Effector memory CD8-positive, alpha-beta T cell (primary cell): ENCODE measurements at regions not wholly inside any gene's neighbourhood (a gene's known extent, or its start where the extent isn't known, plus 50 kb on each side); places are given as distances from the start of the nearest gene placed in this dataset.

Source experiments
- ATAC-seq: fragments of 150-1000 bp; cut with Tn5 transposase; replicated peaks from 2 replicates; pipeline ENCODE4 v1.10.0; 2021; ENCODE audit warnings: mild to moderate bottlenecking, moderate library complexity
- DNase-seq, 3 experiments: peaks; one replicate each; pipeline ENCODE4 v3.0.0; 2021
- H3K27ac Mint-ChIP-seq, 2 donors: one replicate each; pipeline ENCODE4 v1.8.0; 2022; ENCODE audit warnings: mild to moderate bottlenecking in 2 of 2, mixed read lengths in 2 of 2, moderate library complexity in 2 of 2
- H3K27me3 Mint-ChIP-seq, 2 donors: one replicate each; pipeline ENCODE4 v1.8.0; 2022; ENCODE audit warnings: mixed read lengths in 2 of 2
- H3K36me3 Mint-ChIP-seq: one replicate; pipeline ENCODE4 v1.8.0; 2022; ENCODE audit warnings: mild to moderate bottlenecking, moderate library complexity, mixed read lengths; ENCODE audit not compliant: insufficient read depth
- H3K4me1 Mint-ChIP-seq, 2 donors: one replicate each; pipeline ENCODE4 v1.8.0; 2022; ENCODE audit warnings: low read depth in 2 of 2, mixed read lengths in 2 of 2
- H3K4me3 Mint-ChIP-seq, 2 donors: one replicate each; pipeline ENCODE4 v1.8.0; 2022; ENCODE audit warnings: mild to moderate bottlenecking in 2 of 2, mixed read lengths in 2 of 2, moderate library complexity in 2 of 2
- H3K9me3 Mint-ChIP-seq, 2 donors: one replicate each; pipeline ENCODE4 v1.8.0; 2022; ENCODE audit warnings: mixed read lengths in 2 of 2

- no peak overlapping the region for H3K4me3 Mint-ChIP-seq
- ATAC-seq (no peak), DNase-seq (no peak)
- H3K4me1 Mint-ChIP-seq = peaks cover 0 to 2% of the 10 kb centered on the region in 2 donors
- H3K27ac Mint-ChIP-seq = no peak overlapping the region
- no peaks in the 10 kb centered on the region for H3K36me3 Mint-ChIP-seq
- H3K9me3 Mint-ChIP-seq = no peaks in the 10 kb centered on the region
- H3K27me3 Mint-ChIP-seq = peaks cover 27 to 29% of the 10 kb centered on the region in 2 donors
These were observed 166.5 kb downstream of the AXIN2 start for GRCh38 chr17:65394811-65395472.

DNA sequence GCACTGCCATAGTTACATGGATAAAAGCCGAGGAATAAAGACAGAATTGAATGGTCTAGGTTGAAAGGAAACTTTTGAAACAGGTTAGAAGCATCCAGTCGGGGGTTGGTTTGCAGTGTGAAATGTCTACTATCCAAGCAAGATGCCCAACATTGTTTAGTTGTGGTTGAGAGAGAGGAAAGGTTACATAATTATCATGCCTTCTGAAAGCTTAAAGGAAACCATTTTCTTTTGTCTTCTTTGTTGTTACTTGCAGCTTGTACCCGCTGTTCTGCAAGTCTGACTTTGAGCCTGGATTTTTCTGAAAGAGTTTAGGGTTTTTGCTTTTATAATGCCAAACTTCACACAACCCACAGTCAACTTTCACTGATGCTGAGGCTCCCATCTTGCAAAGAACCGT is 167.9 kb downstream of the AXIN2 start:
- Mint-ChIP-seq H3K27ac (no peak overlapping the region), H3K27me3 (peaks cover 24 to 28% of the 10 kb centered on the region in 2 donors), H3K4me3 (no peak overlapping the region), H3K4me1 (peaks cover 0 to 2% of the 10 kb centered on the region in 2 donors), H3K36me3 (no peaks in the 10 kb centered on the region), H3K9me3 (no peaks in the 10 kb centered on the region)
- DNase-seq (no peak), ATAC-seq (no peak)

DNA sequence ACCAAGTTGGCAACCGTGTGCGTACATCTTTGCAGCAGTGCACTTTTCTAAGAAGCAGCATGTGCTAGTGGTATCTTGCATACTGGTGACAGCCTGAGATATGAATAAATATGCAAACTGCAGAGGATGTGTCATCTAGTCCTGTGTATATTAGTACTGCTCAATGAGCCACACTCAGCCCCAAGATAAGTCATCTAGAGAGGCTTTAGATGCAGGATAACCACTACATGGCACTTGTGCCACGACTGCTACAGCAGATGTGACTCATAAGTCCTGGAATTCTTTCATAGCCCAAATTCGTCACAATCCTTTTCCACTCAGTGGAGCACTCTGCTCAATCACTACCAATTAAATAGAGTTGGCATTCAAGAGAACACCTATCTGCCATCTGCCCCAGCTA is 171.5 kb downstream of the AXIN2 start:
- DNase-seq (no peak), ATAC-seq (no peak)
- no peak overlapping the region for H3K4me3 Mint-ChIP-seq
- H3K9me3 Mint-ChIP-seq = no peaks in the 10 kb centered on the region
- peaks cover 9 to 50% of the 10 kb centered on the region in 2 donors for H3K27me3 Mint-ChIP-seq
- H3K4me1 Mint-ChIP-seq = peaks cover 0 to 2% of the 10 kb centered on the region in 2 donors
- H3K27ac Mint-ChIP-seq = no peak overlapping the region
- no peaks in the 10 kb centered on the region for H3K36me3 Mint-ChIP-seq

DNA sequence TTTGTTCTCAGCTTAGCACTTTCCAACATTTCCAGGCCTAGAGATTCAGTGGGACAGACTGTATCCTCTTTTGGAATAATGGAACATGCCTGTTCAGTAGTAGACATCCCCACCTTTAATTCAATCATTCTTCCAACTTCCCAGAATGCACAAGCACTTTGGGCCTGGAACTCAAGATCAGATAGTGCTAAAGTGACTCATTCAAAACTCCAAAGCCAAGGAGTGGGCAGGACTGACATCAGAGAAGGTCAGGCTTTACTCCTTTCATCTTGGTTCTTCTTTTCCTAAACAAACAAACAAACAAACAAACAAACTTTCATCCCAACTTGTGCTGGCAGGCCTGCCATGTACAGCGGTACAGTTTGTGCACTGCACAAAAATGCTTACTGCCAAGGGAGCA is 172.0 kb downstream of the AXIN2 start:
- DNase-seq (no peak), ATAC-seq (no peak)
- Mint-ChIP-seq H3K36me3 (no peaks in the 10 kb centered on the region), H3K9me3 (no peaks in the 10 kb centered on the region), H3K27ac (no peak overlapping the region), H3K4me1 (peaks cover 0 to 2% of the 10 kb centered on the region in 2 donors), H3K27me3 (peaks cover 9 to 55% of the 10 kb centered on the region in 2 donors), H3K4me3 (no peak overlapping the region)

DNA sequence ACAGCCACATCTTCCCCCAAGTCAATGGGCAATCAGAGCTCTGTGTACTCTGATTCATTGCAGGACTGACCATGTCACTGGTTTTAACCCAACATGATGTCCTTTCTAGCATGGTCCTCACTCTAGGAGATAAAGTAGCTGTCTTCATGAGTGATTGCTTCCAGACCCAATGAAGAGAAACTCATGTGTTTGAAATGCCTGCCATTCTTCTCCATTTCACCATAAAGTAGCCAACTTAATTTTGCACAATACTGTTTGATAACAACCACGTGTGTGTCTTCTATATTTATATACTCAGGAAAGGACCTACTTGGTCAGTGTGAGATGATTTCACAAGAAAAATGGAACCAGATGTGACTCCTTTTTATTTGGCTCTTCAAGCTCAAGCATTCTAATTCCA is 172.5 kb downstream of the AXIN2 start:
- ATAC-seq (no peak), DNase-seq (no peak)
- Mint-ChIP-seq H3K4me1 (peaks cover 0 to 2% of the 10 kb centered on the region in 2 donors), H3K27me3 (peaks cover 9 to 57% of the 10 kb centered on the region in 2 donors), H3K36me3 (no peaks in the 10 kb centered on the region), H3K9me3 (no peaks in the 10 kb centered on the region), H3K27ac (no peak overlapping the region), H3K4me3 (no peak overlapping the region)

GRCh38 chr17:65387322-65387721 is 174.1 kb downstream of the AXIN2 start:
- no peaks in the 10 kb centered on the region for H3K4me1 Mint-ChIP-seq
- H3K36me3 Mint-ChIP-seq = no peaks in the 10 kb centered on the region
- ATAC-seq (no peak), DNase-seq (no peak)
- peaks cover 9 to 62% of the 10 kb centered on the region in 2 donors for H3K27me3 Mint-ChIP-seq
- no peaks in the 10 kb centered on the region for H3K9me3 Mint-ChIP-seq
- no peak overlapping the region for H3K4me3 Mint-ChIP-seq
- H3K27ac Mint-ChIP-seq = no peak overlapping the region

DNA sequence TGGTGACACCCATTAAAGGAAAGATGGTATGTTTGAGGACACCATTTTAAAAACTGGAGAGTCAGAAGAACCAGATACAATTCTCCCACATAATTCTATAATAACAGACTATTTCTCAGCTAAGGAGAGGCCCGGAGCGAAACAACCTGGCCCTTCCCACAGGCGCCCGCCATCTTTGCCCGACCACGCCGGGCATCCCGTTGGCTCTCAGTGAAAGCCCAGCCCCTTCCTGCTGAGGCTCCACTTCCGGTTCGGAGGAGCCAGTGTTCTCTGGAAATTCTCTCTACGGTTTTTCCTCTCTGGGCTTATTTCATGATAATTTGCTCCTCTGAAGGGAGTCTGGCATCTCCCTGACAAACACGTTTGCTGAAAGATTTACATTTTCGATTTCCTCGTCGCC is 175.7 kb downstream of the AXIN2 start:
- Mint-ChIP-seq H3K27me3 (peaks cover 9 to 52% of the 10 kb centered on the region in 2 donors), H3K9me3 (no peaks in the 10 kb centered on the region), H3K4me3 (no peak overlapping the region)

GRCh38 chr17:65385071-65385470 is 176.4 kb downstream of the AXIN2 start:
- ATAC-seq (no peak), DNase-seq (no peak)
- Mint-ChIP-seq H3K27ac (no peak overlapping the region), H3K9me3 (no peaks in the 10 kb centered on the region), H3K4me1 (no peaks in the 10 kb centered on the region), H3K4me3 (no peak overlapping the region), H3K27me3 (peaks cover 7 to 54% of the 10 kb centered on the region in 2 donors), H3K36me3 (no peaks in the 10 kb centered on the region)

More for the DNA sequence above, 175.7 kb downstream of the AXIN2 start:
- DNase-seq = no peak
- ATAC-seq = no peak
- Mint-ChIP-seq H3K4me1 (no peaks in the 10 kb centered on the region), H3K27ac (no peak overlapping the region), H3K36me3 (no peaks in the 10 kb centered on the region)

DNA sequence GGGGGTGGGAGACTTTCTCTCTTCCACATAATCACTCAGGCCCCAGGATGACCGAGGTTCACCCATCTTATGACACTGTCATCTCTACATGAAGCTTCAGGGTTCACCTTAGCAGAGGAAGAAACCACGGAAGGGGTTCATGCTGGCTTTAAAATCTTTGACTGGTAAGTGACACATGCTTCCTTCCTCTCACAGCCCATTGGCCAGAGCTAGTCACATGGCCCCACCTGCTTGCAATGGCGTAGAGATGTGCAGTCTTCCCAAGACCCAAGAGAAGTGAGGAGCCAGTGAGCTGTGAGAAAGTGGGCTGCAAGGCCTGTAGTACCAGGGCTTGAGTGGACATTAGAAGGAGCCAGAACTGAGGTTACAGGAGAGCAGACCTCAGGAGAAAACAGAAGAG is 180.3 kb downstream of the AXIN2 start:
- no peak for DNase-seq
- H3K9me3 Mint-ChIP-seq = no peaks in the 10 kb centered on the region
- ATAC-seq = no peak
- peaks cover 22 to 55% of the 10 kb centered on the region in 2 donors for H3K27me3 Mint-ChIP-seq
- no peak overlapping the region for H3K27ac Mint-ChIP-seq
- H3K4me3 Mint-ChIP-seq = no peak overlapping the region
- H3K4me1 Mint-ChIP-seq = no peaks in the 10 kb centered on the region
- H3K36me3 Mint-ChIP-seq = no peaks in the 10 kb centered on the region

DNA sequence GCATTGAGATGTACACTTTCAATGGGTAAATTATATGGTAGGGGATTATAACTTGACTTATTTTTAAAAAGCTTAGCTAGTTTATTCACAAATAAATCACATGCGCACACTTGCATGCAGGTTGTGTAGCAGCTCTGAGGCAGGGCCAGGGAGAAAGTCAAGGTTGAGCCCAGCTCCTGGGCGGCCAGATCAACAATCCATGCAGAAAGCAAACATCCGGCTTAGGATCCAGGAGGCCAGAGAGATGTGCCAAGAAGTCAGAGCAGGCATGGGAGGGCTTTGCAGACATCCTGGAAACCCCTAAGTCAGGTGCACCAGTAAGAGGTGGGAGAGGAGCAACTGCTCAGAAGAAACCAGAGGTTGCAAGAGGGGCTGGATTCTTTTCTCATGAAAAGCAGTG is 186.5 kb downstream of the AXIN2 start:
- Mint-ChIP-seq H3K4me1 (peaks cover 12% of the 10 kb centered on the region in 2 donors), H3K27ac (no peak overlapping the region), H3K27me3 (peaks cover 49 to 73% of the 10 kb centered on the region in 2 donors), H3K9me3 (no peaks in the 10 kb centered on the region), H3K4me3 (no peak overlapping the region), H3K36me3 (peaks cover 3% of the 10 kb centered on the region)
- DNase-seq (no peak), ATAC-seq (no peak)

- Mint-ChIP-seq H3K4me1 (peaks cover 12% of the 10 kb centered on the region in 2 donors), H3K36me3 (peaks cover 3% of the 10 kb centered on the region), H3K4me3 (no peak overlapping the region), H3K27me3 (peaks cover 27 to 49% of the 10 kb centered on the region in 2 donors), H3K27ac (no peak overlapping the region), H3K9me3 (no peaks in the 10 kb centered on the region)
- ATAC-seq (no peak), DNase-seq (no peak)
These were observed 189.7 kb downstream of the AXIN2 start for GRCh38 chr17:65371702-65372101.

- Mint-ChIP-seq H3K36me3 (peaks cover 3% of the 10 kb centered on the region), H3K9me3 (no peaks in the 10 kb centered on the region), H3K4me3 (peak overlapping the region; percentile 1 to 51), H3K27me3 (peaks cover 27 to 41% of the 10 kb centered on the region in 2 donors), H3K27ac (peak overlapping the region in 1 of 2 donors; percentile 39), H3K4me1 (peaks cover 12% of the 10 kb centered on the region in 2 donors)
- peak; percentile 4 to 15 (median 12) for DNase-seq
- ATAC-seq = peak; percentile 100
These were observed 190.7 kb downstream of the AXIN2 start for GRCh38 chr17:65370669-65371131.

DNA sequence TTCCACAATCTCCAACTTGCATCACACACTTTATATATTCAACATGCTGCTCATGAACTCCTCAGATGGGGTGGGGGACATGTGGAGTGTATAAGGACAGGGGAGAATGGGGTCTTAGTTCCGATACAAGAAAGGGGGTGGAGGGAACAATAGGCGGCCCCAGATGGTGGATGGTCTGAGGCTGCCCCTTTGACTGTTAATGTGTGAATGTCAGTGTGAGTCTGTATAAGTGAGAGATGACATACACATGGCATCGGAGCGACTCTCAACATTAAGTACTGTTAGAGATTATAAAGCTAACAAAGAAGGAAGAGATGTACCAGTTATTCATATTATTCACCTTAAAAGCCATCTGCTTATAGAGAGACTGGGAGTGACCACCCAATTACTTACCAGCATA is 193.1 kb downstream of the AXIN2 start:
- Mint-ChIP-seq H3K9me3 (no peaks in the 10 kb centered on the region), H3K36me3 (peaks cover 3% of the 10 kb centered on the region), H3K27me3 (peaks cover 10 to 28% of the 10 kb centered on the region in 2 donors), H3K27ac (no peak overlapping the region), H3K4me1 (peaks cover 12% of the 10 kb centered on the region in 2 donors), H3K4me3 (no peak overlapping the region)
- DNase-seq (no peak), ATAC-seq (no peak)

GRCh38 chr17:65366102-65366844 is 195.2 kb downstream of the AXIN2 start:
- no peak overlapping the region for H3K4me3 Mint-ChIP-seq
- DNase-seq (no peak), ATAC-seq (no peak)
- H3K36me3 Mint-ChIP-seq = peaks cover 2% of the 10 kb centered on the region
- H3K9me3 Mint-ChIP-seq = no peaks in the 10 kb centered on the region
- H3K27ac Mint-ChIP-seq = no peak overlapping the region
- H3K4me1 Mint-ChIP-seq = peaks cover 8% of the 10 kb centered on the region in 2 donors
- H3K27me3 Mint-ChIP-seq = peaks cover 10 to 19% of the 10 kb centered on the region in 2 donors
